Spleen (tissue), 11 donors: ENCODE measurements at regions not wholly inside any gene's neighbourhood (a gene's known extent, or its start where the extent isn't known, plus 50 kb on each side); places are given as distances from the start of the nearest gene placed in this dataset.

ENCODE experiments used
- DNase-seq: peaks from one replicate; pipeline ENCODE4 v3.0.0-alpha.2; 2020
- H3K27ac ChIP-seq, 8 donors: fragments of 200-600 bp; sonication (generic) in 7 of 8; 1 replicate in 4 of 8; 2 replicates in 4 of 8; pipeline versions ENCODE4 v1.5.0 to v1.8.0; 2016 to 2021; ENCODE audit warnings: inconsistent platforms in 4 of 8, mild to moderate bottlenecking in 4 of 8, moderate library complexity in 1 of 8
- H3K27me3 ChIP-seq, 7 donors: fragments of 200-600 bp; sonication (generic) in 6 of 7; replicated peaks in 1 of 7; 1 replicate in 4 of 7; 2 replicates in 3 of 7; pipeline versions ENCODE4 v1.5.0 to v1.8.0; 2016 to 2021; ENCODE audit warnings: inconsistent platforms in 3 of 7, mild to moderate bottlenecking in 1 of 7
- H3K36me3 ChIP-seq, 6 donors: fragments of 200-600 bp; sonication (generic) in 5 of 6; 1 replicate in 4 of 6; 2 replicates in 2 of 6; pipeline versions ENCODE4 v1.5.0 to v1.8.0; 2016 to 2021; ENCODE audit warnings: inconsistent platforms in 2 of 6
- H3K4me1 ChIP-seq, 6 donors: fragments of 200-600 bp; sonication (generic) in 5 of 6; 1 replicate in 3 of 6; 2 replicates in 3 of 6; pipeline versions ENCODE4 v1.5.0 to v1.8.0; 2016 to 2021; ENCODE audit warnings: inconsistent platforms in 3 of 6
- H3K4me3 ChIP-seq, 8 donors: fragments of 200-600 bp; sonication (generic) in 7 of 8; 1 replicate in 4 of 8; 2 replicates in 4 of 8; pipeline versions ENCODE4 v1.5.0 to v1.8.0; 2016 to 2021; ENCODE audit warnings: inconsistent platforms in 4 of 8, mild to moderate bottlenecking in 4 of 8, moderate library complexity in 2 of 8
- H3K9me3 ChIP-seq, 8 donors: fragments of 200-600 bp; sonication (generic) in 7 of 8; 1 replicate in 4 of 8; 2 replicates in 4 of 8; pipeline versions ENCODE4 v1.5.0 to v1.8.0; 2016 to 2021; ENCODE audit warnings: inconsistent platforms in 4 of 8
- CTCF ChIP-seq, 11 experiments: fragments of 200-600 bp in 7 of 11; fragments of 450-650 bp in 4 of 11; sonication (generic) in 4 of 11; IDR thresholded peaks in 8 of 11; conservative IDR thresholded peaks in 3 of 11; 1 replicate in 7 of 11; 2 replicates in 4 of 11; pipeline versions ENCODE4 v1.4.0 to v1.8.0; 2016 to 2021; ENCODE audit warnings: antibody characterized with exemption in 11 of 11, inconsistent platforms in 4 of 11, mild to moderate bottlenecking in 1 of 11
- POLR2A ChIP-seq, 3 donors: fragments of 450-650 bp; IDR thresholded peaks; one replicate each; pipeline ENCODE4 v1.5.1; 2017; ENCODE audit warnings: antibody characterized with exemption in 3 of 3, mild to moderate bottlenecking in 1 of 3
- POLR2AphosphoS5 ChIP-seq, 3 donors: sonication (generic); formaldehyde crosslinking; IDR thresholded peaks; one replicate each; pipeline ENCODE4 v1.5.1; 2017; ENCODE audit warnings: antibody characterized with exemption in 3 of 3
- WGBS, 5 donors: extraction: QIAGEN DNeasy Blood & Tissue Kit in 3 of 5; methylation state at CpG; one replicate each; pipeline versions ENCODE4 v1.1.5 to v1.1.7; 2013 to 2018; 5-methylcytosine and 5-hydroxymethylcytosine counted together
- intact Hi-C: fragments of 100-400 bp; cut with DNase I; formaldehyde crosslinking; loops from one replicate; pipeline ENCODE4 v1.15.0; 2023; ENCODE audit warnings: low total_unique reads
- donor health status: healthy with polysubstance abuse.
- donor health status: DM: no; HTN: no; CAD: no; lungs with moderate emphysema.
- donor health status: DM: no; HTN: no; CAD: no.
- donor health status: Bipolar disorder and iron deficiency.
- donor health status: healthy.
- donor health status: DM: no; HTN: no; CAD: no.
- donor health status: DM: yes; HTN: yes; CAD: no.

GRCh38 chr6:164142322-164142721 is 727.8 kb downstream of the QKI start:
- no peaks in the 10 kb centered on the region for H3K4me1 ChIP-seq
- no peaks in the 10 kb centered on the region for H3K36me3 ChIP-seq
- H3K9me3 ChIP-seq = no peaks in the 10 kb centered on the region
- no peak overlapping the region for H3K4me3 ChIP-seq
- intact Hi-C loops = no loop called here
- DNase-seq = no peak
- H3K27me3 ChIP-seq = no peaks in the 10 kb centered on the region
- H3K27ac ChIP-seq = no peak overlapping the region
- WGBS, 5 donors = 76 to 84% (median 76%) methylated on average over 5 of the region's 5 CpGs
- no peak for TF ChIP-seq CTCF (IDR thresholded peaks at IDR 0.05 in 8 of 11, conservative IDR thresholded peaks at IDR 0.05 in 3 of 11)
- TF ChIP-seq POLR2AphosphoS5 (IDR thresholded peaks at IDR 0.05) = no peak
- no peak for TF ChIP-seq POLR2A (IDR thresholded peaks at IDR 0.05)

DNA sequence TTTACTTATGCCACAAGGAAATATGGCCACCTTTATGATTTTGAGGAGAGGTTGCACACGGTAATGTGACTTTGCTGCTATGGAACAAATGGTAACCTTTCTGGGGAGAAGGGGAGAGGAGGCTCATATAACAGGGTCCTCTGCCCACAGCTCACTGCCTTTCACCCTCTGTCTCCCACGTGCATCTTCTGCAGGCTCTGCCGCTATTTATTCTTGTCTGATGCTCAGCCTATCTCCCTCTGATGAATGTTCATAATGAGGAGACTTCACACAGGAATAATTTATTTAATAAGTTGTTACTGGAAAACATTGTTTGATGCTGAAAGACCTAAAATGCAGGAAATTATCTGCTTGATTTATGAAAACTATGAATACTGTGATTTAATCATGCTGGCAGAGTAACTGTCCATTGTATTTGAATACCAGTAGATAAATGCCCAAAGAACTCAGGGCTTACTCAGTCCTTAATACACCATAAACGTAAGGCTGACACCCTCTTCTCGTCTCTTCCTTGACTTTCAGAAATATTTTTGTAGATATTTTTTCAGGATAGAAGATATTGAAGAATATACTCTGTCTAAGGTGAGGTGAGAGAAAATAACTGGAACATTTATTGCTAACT is 721.1 kb downstream of the QKI start:
- H3K9me3 ChIP-seq = no peaks in the 10 kb centered on the region
- no peak overlapping the region for H3K27ac ChIP-seq
- H3K27me3 ChIP-seq = no peaks in the 10 kb centered on the region
- TF ChIP-seq POLR2A (IDR thresholded peaks at IDR 0.05) (no peak), CTCF (IDR thresholded peaks at IDR 0.05 in 8 of 11, conservative IDR thresholded peaks at IDR 0.05 in 3 of 11) (no peak), POLR2AphosphoS5 (IDR thresholded peaks at IDR 0.05) (no peak)
- 79 to 91% (median 81%) methylated on average over 5 of the region's 5 CpGs for WGBS, 5 donors
- DNase-seq = no peak
- H3K4me3 ChIP-seq = no peak overlapping the region
- H3K36me3 ChIP-seq = no peaks in the 10 kb centered on the region
- H3K4me1 ChIP-seq = no peaks in the 10 kb centered on the region
- intact Hi-C loops = no loop called here

GRCh38 chr6:164133095-164133494 is 718.6 kb downstream of the QKI start:
- no peak for TF ChIP-seq CTCF (IDR thresholded peaks at IDR 0.05 in 8 of 11, conservative IDR thresholded peaks at IDR 0.05 in 3 of 11)
- TF ChIP-seq POLR2AphosphoS5 (IDR thresholded peaks at IDR 0.05) = no peak
- TF ChIP-seq POLR2A (IDR thresholded peaks at IDR 0.05) = no peak
- intact Hi-C loops = no loop called here
- no peak for DNase-seq

DNA sequence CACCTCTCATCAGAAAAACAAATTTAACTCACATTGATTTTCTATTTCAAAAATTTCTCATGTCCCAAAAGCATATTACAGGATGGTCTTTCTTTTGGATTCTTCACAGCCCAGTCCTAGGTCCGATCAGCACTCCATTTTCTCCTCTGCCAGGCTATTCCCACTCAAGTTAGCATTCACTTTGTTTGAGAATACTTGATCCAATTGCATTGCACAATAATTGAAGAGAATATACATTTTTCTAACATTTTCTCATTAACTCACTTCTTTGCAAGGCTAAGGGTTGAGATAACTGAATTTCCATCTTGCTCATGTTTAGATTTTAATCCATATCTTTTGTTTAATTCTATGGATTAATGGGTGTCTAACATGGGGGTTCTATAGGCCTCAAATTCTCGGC is 716.1 kb downstream of the QKI start:
- WGBS, 5 donors = 74 to 86% (median 78%) methylated on average over 2 of the region's 2 CpGs

More at GRCh38 chr6:164133095-164133494, 718.6 kb downstream of the QKI start:
- WGBS, 5 donors = 61 to 80% (median 67%) methylated on average over 2 of the region's 2 CpGs
- Histone ChIP-seq H3K36me3 (no peaks in the 10 kb centered on the region), H3K4me3 (no peak overlapping the region), H3K4me1 (no peaks in the 10 kb centered on the region), H3K27ac (no peak overlapping the region), H3K9me3 (no peaks in the 10 kb centered on the region), H3K27me3 (no peaks in the 10 kb centered on the region)

More for the DNA sequence above, 716.1 kb downstream of the QKI start:
- TF ChIP-seq CTCF (IDR thresholded peaks at IDR 0.05 in 8 of 11, conservative IDR thresholded peaks at IDR 0.05 in 3 of 11) (no peak), POLR2A (IDR thresholded peaks at IDR 0.05) (no peak), POLR2AphosphoS5 (IDR thresholded peaks at IDR 0.05) (no peak)
- intact Hi-C loops = no loop called here
- Histone ChIP-seq H3K4me1 (no peaks in the 10 kb centered on the region), H3K4me3 (no peak overlapping the region), H3K27ac (no peak overlapping the region), H3K9me3 (no peaks in the 10 kb centered on the region), H3K36me3 (no peaks in the 10 kb centered on the region), H3K27me3 (no peaks in the 10 kb centered on the region)
- no peak for DNase-seq
